VCaP (cell line): ENCODE measurements at regions not wholly inside any gene's neighbourhood (a gene's known extent, or its start where the extent isn't known, plus 50 kb on each side); places are given as distances from the start of the nearest gene placed in this dataset.

Source experiments
- H3K27ac ChIP-seq: fragments of 450-650 bp; 2 replicates; pipeline ENCODE4 v1.5.1; 2017
- CTCF ChIP-seq: fragments of 450-650 bp; conservative IDR thresholded peaks from 2 replicates; pipeline ENCODE4 v1.5.1; 2017; ENCODE audit warnings: mild to moderate bottlenecking, moderate library complexity

GRCh38 chr2:150578481-150578880, 91.0 kb upstream of the RND3 start:
- no peak for TF ChIP-seq CTCF

GRCh38 chr2:150575861-150576260, 88.4 kb upstream of the RND3 start:
- no peak for TF ChIP-seq CTCF
- H3K27ac ChIP-seq: no peak overlapping the region

More at GRCh38 chr2:150578481-150578880, 91.0 kb upstream of the RND3 start:
- H3K27ac ChIP-seq: no peak overlapping the region

GRCh38 chr2:150572961-150573395, 85.5 kb upstream of the RND3 start:
- no peak overlapping the region for H3K27ac ChIP-seq
- TF ChIP-seq CTCF: no peak

- TF ChIP-seq CTCF: no peak
- no peak overlapping the region for H3K27ac ChIP-seq
Measured at GRCh38 chr2:150572194-150572766, 84.8 kb upstream of the RND3 start.

- no peak overlapping the region for H3K27ac ChIP-seq
- TF ChIP-seq CTCF: no peak
Measured at GRCh38 chr2:150571121-150571520, 83.7 kb upstream of the RND3 start.

- H3K27ac ChIP-seq: no peak overlapping the region
- TF ChIP-seq CTCF: no peak
Measured at GRCh38 chr2:150570712-150571111, 83.2 kb upstream of the RND3 start.

GRCh38 chr2:150569761-150570160, 82.3 kb upstream of the RND3 start:
- H3K27ac ChIP-seq: no peak overlapping the region
- TF ChIP-seq CTCF: no peak
